SH-SY5Y (cell line): ENCODE measurements at regions not wholly inside any gene's neighbourhood (a gene's known extent, or its start where the extent isn't known, plus 50 kb on each side); places are given as distances from the start of the nearest gene placed in this dataset.

Source experiments
- GATA2 ChIP-seq: IDR thresholded peaks from 2 replicates; pipeline ENCODE4 v1.6.1; 2011; ENCODE audit warnings: mild to moderate bottlenecking, low read depth, low read length
- GATA3 ChIP-seq: IDR thresholded peaks from 2 replicates; pipeline ENCODE4 v1.6.1; 2011; ENCODE audit warnings: low read depth, mild to moderate bottlenecking, low read length, moderate library complexity

GRCh38 chr18:39421276-39421675, 1855.7 kb upstream of the CELF4 start:
- TF ChIP-seq GATA2: no peak
- TF ChIP-seq GATA3: no peak

DNA sequence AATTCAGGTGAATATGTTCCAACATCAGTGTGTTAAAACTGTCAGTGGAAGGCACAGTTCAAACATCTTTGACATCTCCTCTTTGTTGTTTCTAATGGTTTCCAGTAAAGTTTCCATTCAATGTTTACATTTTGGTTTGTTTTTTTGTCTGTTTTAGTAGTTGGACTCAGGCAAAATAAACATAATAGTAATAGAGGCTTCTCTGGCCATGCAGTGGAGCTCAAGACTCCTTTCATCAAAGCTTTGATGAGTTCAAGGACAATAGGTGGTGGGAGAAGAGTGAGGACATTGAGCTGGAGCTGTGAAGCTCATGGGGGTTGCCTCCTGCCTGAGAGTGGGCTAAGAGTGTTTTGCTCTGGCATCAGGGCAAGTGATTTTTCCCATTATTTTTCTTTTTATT, 1853.7 kb upstream of the CELF4 start:
- no peak for TF ChIP-seq GATA3
- no peak for TF ChIP-seq GATA2

- TF ChIP-seq GATA2 (no peak), GATA3 (no peak)
These were observed 1849.9 kb upstream of the CELF4 start for GRCh38 chr18:39415471-39415870.

GRCh38 chr18:39414009-39414700, 1848.6 kb upstream of the CELF4 start:
- no peak for TF ChIP-seq GATA3
- no peak for TF ChIP-seq GATA2

DNA sequence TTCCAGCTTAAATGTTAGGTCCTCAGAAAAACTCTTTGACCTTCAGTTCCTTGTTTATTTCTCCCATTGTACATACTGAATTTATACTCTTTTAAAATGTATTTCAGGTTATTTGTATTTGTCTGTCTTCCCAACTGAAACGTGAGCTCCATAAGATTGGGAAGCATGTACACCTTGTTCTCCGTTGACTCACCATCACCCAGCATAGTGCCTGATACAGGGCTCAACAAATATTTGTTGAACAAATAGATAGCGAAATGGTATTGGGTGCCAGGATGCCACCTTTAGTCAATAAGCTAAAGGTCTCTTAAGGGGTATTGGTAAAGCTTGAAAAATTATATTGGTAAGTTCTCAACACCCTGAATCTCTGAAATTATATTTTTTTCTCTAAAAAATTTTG, 1841.3 kb upstream of the CELF4 start:
- TF ChIP-seq GATA3 (no peak), GATA2 (no peak)

DNA sequence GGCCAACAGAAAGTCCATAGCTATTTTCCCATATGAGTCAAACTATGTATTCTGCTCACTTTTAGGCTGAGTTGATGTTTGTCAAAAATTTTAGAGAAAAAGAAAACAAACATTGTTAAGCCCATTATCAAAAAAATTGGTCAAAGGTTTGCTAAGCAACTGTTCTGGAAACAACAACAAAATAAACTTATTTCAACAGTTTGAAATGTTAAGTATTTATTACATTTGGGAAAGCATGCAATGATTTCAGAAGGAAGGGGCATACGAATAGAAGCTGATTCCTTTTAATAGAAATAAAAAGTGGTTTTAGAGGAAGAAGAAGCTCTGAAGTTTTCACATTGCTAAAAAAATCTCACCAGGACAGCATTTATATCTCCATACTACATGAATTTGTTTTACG, 1837.5 kb upstream of the CELF4 start:
- TF ChIP-seq GATA2: no peak
- TF ChIP-seq GATA3: no peak

DNA sequence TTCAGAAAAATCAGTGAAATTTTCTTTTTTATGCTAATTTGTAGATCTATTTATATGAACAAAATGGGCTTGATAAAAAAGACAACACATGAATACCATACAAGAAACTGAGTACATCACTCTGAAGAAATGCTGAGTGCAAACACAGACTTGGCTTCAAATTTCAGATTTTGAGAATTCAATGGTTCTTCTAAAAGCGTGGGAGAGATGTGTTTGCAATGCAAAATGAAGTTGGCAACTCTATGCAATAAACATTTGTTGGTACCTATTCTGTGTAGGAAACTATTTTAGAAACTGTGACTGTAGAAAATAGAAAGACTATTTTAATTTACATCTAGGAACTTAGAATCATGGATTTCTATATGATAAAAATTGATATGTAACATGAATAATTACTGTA, 1834.1 kb upstream of the CELF4 start:
- TF ChIP-seq GATA2 (no peak), GATA3 (no peak)

- no peak for TF ChIP-seq GATA3
- TF ChIP-seq GATA2: no peak
These were observed 1830.6 kb upstream of the CELF4 start for GRCh38 chr18:39396168-39396567.

DNA sequence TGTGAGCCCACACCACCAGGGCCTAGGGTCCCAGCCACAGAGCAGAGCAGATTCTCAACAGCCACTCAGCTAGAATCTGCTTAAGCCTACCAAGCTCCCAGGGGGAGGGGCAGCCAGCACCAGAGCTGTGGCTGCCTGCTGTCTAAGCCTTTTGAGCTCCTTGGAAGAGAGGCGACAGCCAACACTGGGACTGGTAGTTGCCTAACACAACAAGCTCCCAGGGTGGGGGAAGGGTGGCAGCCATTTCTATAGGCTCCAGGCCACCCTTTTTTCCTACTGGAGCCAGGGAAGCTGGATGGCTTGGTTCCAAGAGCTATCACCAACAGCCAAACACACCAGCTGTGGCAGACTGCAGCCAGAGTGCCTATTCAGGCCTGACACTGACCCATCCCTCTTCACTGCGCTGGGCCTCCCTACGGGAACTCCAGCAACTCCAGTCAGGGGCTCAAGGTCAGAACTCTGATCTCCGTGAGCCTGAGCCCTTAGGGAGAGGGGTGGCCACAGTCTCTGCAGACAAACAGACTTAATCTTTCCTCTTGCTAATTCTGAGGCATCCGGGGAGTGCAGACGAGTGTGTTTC, 1824.3 kb upstream of the CELF4 start:
- TF ChIP-seq GATA3: no peak
- no peak for TF ChIP-seq GATA2

DNA sequence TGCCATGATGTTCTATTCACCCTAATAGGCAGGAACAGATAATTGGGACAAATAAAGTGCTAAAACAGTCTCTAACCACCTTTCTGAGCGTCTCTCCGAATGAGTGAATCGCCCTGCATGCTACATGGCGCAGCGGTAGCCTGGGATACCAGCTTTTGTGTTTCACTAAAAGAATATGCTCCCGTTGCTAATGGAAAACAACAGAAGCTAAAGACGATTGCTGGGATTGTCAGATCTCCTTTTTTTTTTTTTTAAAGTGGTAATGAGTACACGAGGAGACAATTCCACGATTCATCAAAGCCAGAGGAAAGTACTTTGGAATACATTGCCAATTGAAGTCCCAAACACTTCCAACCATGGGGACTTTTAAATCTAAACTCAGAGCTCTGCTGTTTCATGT, 1815.3 kb upstream of the CELF4 start:
- TF ChIP-seq GATA3 (no peak), GATA2 (no peak)

- TF ChIP-seq GATA2: no peak; the same call in 1 of the 2 replicates
- no peak for TF ChIP-seq GATA3
These were observed 1814.7 kb upstream of the CELF4 start for GRCh38 chr18:39380186-39380725.

GRCh38 chr18:39375066-39375465, 1809.5 kb upstream of the CELF4 start:
- TF ChIP-seq GATA3 (no peak), GATA2 (no peak)

DNA sequence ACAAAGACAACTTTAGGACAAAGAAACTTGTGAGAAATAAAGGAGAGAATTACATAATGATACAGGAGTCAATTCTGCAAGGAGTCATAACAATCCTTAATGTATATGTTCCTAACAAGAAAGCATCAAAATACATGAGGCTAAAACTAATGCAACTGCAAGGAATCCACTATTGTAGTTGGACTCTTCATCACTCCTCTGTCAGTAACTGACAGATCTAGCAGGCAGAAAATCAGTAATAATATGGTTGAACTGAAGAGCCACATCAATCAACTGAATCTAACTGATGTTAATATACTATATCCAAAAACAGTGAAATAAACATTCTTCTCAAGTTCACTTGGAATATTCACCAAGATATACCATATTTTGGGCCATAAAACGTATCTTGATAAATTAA, 1806.4 kb upstream of the CELF4 start:
- TF ChIP-seq GATA2 (no peak), GATA3 (no peak)

- no peak for TF ChIP-seq GATA3
- no peak for TF ChIP-seq GATA2
These were observed 1801.1 kb upstream of the CELF4 start for GRCh38 chr18:39366656-39367055.

DNA sequence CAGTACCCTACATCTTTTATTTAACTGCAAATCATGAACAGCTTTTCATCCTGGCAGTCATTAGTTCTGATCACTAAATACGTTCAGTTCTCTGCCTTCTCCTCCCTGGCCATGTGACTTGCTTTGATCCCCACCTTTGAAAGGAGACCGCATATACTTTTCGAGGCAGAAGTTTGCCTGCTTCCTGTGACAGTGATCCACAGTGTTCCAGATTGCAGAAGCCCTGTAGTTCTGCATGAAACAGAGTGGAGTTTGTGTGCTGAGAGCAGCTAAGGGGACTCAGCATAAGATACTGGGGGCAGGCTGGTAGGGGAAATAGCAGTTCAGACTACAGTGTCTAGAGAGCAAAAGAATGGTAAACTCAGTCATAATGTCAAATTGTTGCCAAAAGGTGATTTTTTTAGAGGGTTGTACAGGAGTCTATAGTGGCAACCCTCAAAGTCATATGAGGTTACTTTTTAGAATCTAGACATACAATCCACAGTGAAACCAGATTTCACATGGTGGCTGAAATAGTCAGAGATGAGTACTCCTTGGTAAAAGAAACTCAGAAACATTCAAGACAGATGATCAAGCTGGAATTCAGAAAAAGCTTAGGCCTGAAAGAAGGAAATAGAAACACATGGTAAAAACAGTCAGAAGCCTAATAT, 1800.4 kb upstream of the CELF4 start:
- no peak for TF ChIP-seq GATA3
- TF ChIP-seq GATA2: no peak

- TF ChIP-seq GATA3: no peak
- TF ChIP-seq GATA2: no peak
These were observed 1794.5 kb upstream of the CELF4 start for GRCh38 chr18:39360072-39360471.
